ENCODE measurements at regions not wholly inside any gene's neighbourhood (a gene's known extent, or its start where the extent isn't known, plus 50 kb on each side); places are given as distances from the start of the nearest gene placed in this dataset.

- no peak for DNase-seq (ENCODE audit: low spot score)
Measured at GRCh38 chr6:101296169-101296960, 97.1 kb upstream of the GRIK2 start.

- no peak for DNase-seq (ENCODE audit: low spot score)
Measured at GRCh38 chr6:101302593-101302992, 90.9 kb upstream of the GRIK2 start.

- no peak for DNase-seq (ENCODE audit: low spot score)
Measured at GRCh38 chr6:101303495-101303894, 90.0 kb upstream of the GRIK2 start.

- DNase-seq (ENCODE audit: low spot score): no peak
Measured at GRCh38 chr6:101312652-101313051, 80.9 kb upstream of the GRIK2 start.

GRCh38 chr6:101322921-101323320 lies 70.6 kb upstream of the GRIK2 start:
- no peak for DNase-seq (ENCODE audit: low spot score)

- DNase-seq (ENCODE audit: low spot score): no peak
Measured at GRCh38 chr6:101326411-101326810, 67.1 kb upstream of the GRIK2 start.

- no peak for DNase-seq (ENCODE audit: low spot score)
Measured at GRCh38 chr6:101341926-101342325, 51.6 kb upstream of the GRIK2 start.
